ENCODE measurements at regions not wholly inside any gene's neighbourhood (a gene's known extent, or its start where the extent isn't known, plus 50 kb on each side); places are given as distances from the start of the nearest gene placed in this dataset.
"Not testable (repeated sequence)": the region's sequence is repeated elsewhere in the genome, so short reads cannot be mapped to it uniquely, and the experiment has no call there.

DNA sequence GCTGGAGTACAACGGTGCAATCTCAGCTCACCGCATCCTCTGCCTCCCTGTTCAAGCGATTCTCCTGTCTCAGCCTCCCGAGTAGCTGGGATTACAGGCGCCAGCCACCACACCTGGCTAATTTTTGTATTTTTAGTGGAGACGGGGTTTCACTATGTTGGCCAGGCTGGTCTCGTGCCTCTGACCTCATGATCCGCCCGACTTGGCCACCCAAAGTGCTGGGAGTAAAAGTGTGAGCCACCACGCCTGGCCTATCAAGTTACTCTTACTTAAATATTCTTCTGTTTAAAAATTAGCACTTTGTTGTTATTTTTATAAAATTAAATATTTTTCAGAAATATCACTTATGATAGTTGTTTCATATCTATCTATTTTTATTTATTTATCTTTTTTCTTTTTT, 185.2 kb upstream of the REG3G start:
- TF ChIP-seq EZH2 (IDR thresholded peaks at IDR 0.05; ENCODE audit: borderline replicate concordance, low read length), result not testable (repeated sequence)
- TF ChIP-seq, protein P1, sequence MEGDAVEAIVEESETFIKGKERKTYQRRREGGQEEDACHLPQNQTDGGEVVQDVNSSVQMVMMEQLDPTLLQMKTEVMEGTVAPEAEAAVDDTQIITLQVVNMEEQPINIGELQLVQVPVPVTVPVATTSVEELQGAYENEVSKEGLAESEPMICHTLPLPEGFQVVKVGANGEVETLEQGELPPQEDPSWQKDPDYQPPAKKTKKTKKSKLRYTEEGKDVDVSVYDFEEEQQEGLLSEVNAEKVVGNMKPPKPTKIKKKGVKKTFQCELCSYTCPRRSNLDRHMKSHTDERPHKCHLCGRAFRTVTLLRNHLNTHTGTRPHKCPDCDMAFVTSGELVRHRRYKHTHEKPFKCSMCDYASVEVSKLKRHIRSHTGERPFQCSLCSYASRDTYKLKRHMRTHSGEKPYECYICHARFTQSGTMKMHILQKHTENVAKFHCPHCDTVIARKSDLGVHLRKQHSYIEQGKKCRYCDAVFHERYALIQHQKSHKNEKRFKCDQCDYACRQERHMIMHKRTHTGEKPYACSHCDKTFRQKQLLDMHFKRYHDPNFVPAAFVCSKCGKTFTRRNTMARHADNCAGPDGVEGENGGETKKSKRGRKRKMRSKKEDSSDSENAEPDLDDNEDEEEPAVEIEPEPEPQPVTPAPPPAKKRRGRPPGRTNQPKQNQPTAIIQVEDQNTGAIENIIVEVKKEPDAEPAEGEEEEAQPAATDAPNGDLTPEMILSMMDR (IDR thresholded peaks at IDR 0.05; ENCODE audit: low read length), result not testable (repeated sequence)

All from OCI-LY1 (cell line).